DOHH2 (cell line): ENCODE measurements at regions not wholly inside any gene's neighbourhood (a gene's known extent, or its start where the extent isn't known, plus 50 kb on each side); places are given as distances from the start of the nearest gene placed in this dataset.
"Not testable (repeated sequence)": the region's sequence is repeated elsewhere in the genome, so short reads cannot be mapped to it uniquely, and the experiment has no call there.

ENCODE experiments used
- H3F3A ChIP-seq: fragments of 200-600 bp; sonication (generic), shearing (Covaris generic); 2 replicates; pipeline ENCODE4 v1.6.0; 2016; ENCODE audit warnings: antibody characterized with exemption, mild to moderate bottlenecking; ENCODE audit not compliant: control insufficient read depth, insufficient read depth
- H3K27ac ChIP-seq: fragments of 200-600 bp; sonication (generic); 2 replicates; pipeline ENCODE4 v1.5.1; 2014; ENCODE audit warnings: low read depth, mild to moderate bottlenecking, low read length, moderate library complexity
- H3K27me3 ChIP-seq: fragments of 200-600 bp; sonication (generic); 2 replicates; pipeline ENCODE4 v1.6.1; 2014; ENCODE audit warnings: mild to moderate bottlenecking, low read length, mixed read lengths; ENCODE audit not compliant: control insufficient read depth
- H3K36me3 ChIP-seq: fragments of 200-600 bp; sonication (generic); 2 replicates; pipeline ENCODE4 v1.6.1; 2014; ENCODE audit warnings: mild to moderate bottlenecking, low read length, moderate library complexity, mixed read lengths; ENCODE audit not compliant: control insufficient read depth
- H3K4me1 ChIP-seq: fragments of 200-600 bp; sonication (generic); 2 replicates; pipeline ENCODE4 v1.6.1; 2014; ENCODE audit warnings: mild to moderate bottlenecking, low read length, mixed read lengths; ENCODE audit not compliant: control insufficient read depth
- H3K4me2 ChIP-seq: fragments of 200-600 bp; sonication (generic); 2 replicates; pipeline ENCODE4 v1.6.0; 2014; ENCODE audit warnings: mild to moderate bottlenecking, low read length, moderate library complexity
- H3K4me3 ChIP-seq: fragments of 200-600 bp; sonication (generic); 2 replicates; pipeline ENCODE4 v1.5.1; 2014; ENCODE audit warnings: mild to moderate bottlenecking, low read length, mixed read lengths
- H3K79me2 ChIP-seq: fragments of 200-600 bp; sonication (generic); 2 replicates; pipeline ENCODE4 v1.6.1; 2014; ENCODE audit warnings: mild to moderate bottlenecking, low read length, mixed read lengths; ENCODE audit not compliant: control insufficient read depth
- H3K9me2 ChIP-seq: fragments of 200-600 bp; sonication (generic); replicated peaks from 2 replicates; pipeline ENCODE4 v1.6.1; 2014; ENCODE audit warnings: mild to moderate bottlenecking, low read length, mixed read lengths; ENCODE audit not compliant: control insufficient read depth
- H3K9me3 ChIP-seq: fragments of 200-600 bp; sonication (generic); 2 replicates; pipeline ENCODE4 v1.6.1; 2014; ENCODE audit warnings: antibody characterized with exemption, low read length, mixed read lengths; ENCODE audit not compliant: control insufficient read depth, insufficient read depth
- H4K20me1 ChIP-seq: fragments of 200-600 bp; sonication (generic); 2 replicates; pipeline ENCODE4 v1.6.0; 2014; ENCODE audit warnings: low read depth, mild to moderate bottlenecking, antibody characterized with exemption, low read length, moderate library complexity; ENCODE audit not compliant: control insufficient read depth, insufficient read depth
- CTCF ChIP-seq: fragments of 200-600 bp; sonication (generic); IDR thresholded peaks from one replicate; pipeline ENCODE4 v1.5.1; 2014; ENCODE audit warnings: antibody characterized with exemption, mild to moderate bottlenecking, low read depth, low read length; ENCODE audit not compliant: poor library complexity, severe bottlenecking
- EZH2phosphoT487 ChIP-seq: fragments of 200-600 bp; sonication (generic); IDR thresholded peaks from 2 replicates; pipeline ENCODE4 v1.6.1; 2017; ENCODE audit warnings: borderline replicate concordance, mild to moderate bottlenecking, antibody characterized with exemption, low read length, moderate library complexity, mixed read lengths

DNA sequence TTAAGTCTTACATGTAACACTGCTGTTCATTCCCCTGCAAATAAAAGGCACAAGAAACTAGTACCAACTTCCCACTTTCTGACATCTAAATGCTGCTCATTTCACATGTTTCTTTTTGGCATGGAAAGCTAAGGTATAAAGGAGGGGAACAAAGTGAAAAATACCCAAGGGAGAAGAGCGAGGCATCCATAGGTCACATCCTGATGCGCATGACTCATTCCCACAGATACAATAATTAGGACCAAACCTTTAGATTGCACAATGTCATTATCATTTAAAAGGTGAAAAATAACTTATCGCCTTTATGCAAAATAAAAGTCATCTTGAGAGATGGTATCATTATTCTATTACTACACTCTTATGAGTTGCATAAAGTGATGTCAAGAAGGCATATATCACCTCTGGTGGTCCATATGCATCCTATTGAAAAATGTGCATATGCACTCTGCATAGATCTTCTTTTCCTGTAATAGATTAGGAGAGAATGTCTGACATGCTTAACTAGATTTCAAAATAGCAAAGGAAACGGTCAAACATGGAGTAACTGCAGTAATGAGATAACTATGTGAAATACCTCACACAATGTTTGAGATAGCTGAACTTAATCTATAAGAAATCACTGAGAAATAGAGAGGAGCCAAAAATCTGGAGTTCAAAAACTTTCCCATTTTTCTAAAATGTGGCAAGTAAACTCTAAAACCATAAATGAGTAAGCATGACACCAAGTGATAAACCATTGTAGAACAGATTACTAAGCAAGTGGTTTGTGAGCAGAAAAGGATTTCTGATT, 382.5 kb upstream of the TMTC1 start:
- Histone ChIP-seq H3K79me2 (no peaks in the 10 kb centered on the region), H3K4me1 (no peaks in the 10 kb centered on the region), H4K20me1 (no peaks in the 10 kb centered on the region), H3K4me3 (no peak overlapping the region), H3K27me3 (no peaks in the 10 kb centered on the region), H3K27ac (no peak overlapping the region), H3K4me2 (no peak overlapping the region), H3K9me3 (no peaks in the 10 kb centered on the region), H3K36me3 (no peaks in the 10 kb centered on the region), H3F3A (no peaks in the 10 kb centered on the region), H3K9me2 (no peaks in the 10 kb centered on the region)
- TF ChIP-seq CTCF: no peak
- TF ChIP-seq EZH2phosphoT487: no peak

GRCh38 chr12:30164382-30165318, 380.9 kb upstream of the TMTC1 start:
- no peaks in the 10 kb centered on the region for H3K4me1 ChIP-seq
- H3K9me2 ChIP-seq: no peaks in the 10 kb centered on the region
- no peak overlapping the region for H3K4me2 ChIP-seq
- no peaks in the 10 kb centered on the region for H3K79me2 ChIP-seq
- no peaks in the 10 kb centered on the region for H3K27me3 ChIP-seq
- H3K4me3 ChIP-seq: no peak overlapping the region
- no peaks in the 10 kb centered on the region for H3F3A ChIP-seq
- no peaks in the 10 kb centered on the region for H3K9me3 ChIP-seq
- no peaks in the 10 kb centered on the region for H4K20me1 ChIP-seq
- TF ChIP-seq EZH2phosphoT487: no peak
- TF ChIP-seq CTCF: no peak
- H3K27ac ChIP-seq: no peak overlapping the region
- H3K36me3 ChIP-seq: no peaks in the 10 kb centered on the region

GRCh38 chr12:30156833-30157232, 373.1 kb upstream of the TMTC1 start:
- not testable (repeated sequence) for H3K36me3 ChIP-seq, H3K79me2 ChIP-seq, H3K27ac ChIP-seq, H3K4me3 ChIP-seq, H3K4me2 ChIP-seq, H3K4me1 ChIP-seq, H3K9me2 ChIP-seq, H4K20me1 ChIP-seq, H3K27me3 ChIP-seq, H3F3A ChIP-seq, H3K9me3 ChIP-seq
